ENCODE measurements at regions not wholly inside any gene's neighbourhood (a gene's known extent, or its start where the extent isn't known, plus 50 kb on each side); places are given as distances from the start of the nearest gene placed in this dataset.

GRCh38 chr7:25369786-25370185, 141.5 kb upstream of the NPVF start:
- Histone ChIP-seq H2AFZ (no peak overlapping the region), H3K4me1 (no peaks in the 10 kb centered on the region), H3K36me3 (ENCODE audit: control insufficient read depth, insufficient read depth, low read length) (no peaks in the 10 kb centered on the region), H3K4me3 (ENCODE audit: low read depth, low read length) (no peak overlapping the region), H3K4me2 (ENCODE audit: low read length) (no peak overlapping the region), H3K27me3 (ENCODE audit: control insufficient read depth, insufficient read depth, low read length) (no peaks in the 10 kb centered on the region), H3K27ac (no peak overlapping the region), H3K79me2 (no peaks in the 10 kb centered on the region), H3K9ac (no peak overlapping the region), H3K9me3 (ENCODE audit: control insufficient read depth, low read length) (no peaks in the 10 kb centered on the region)
- TF ChIP-seq, protein P1, sequence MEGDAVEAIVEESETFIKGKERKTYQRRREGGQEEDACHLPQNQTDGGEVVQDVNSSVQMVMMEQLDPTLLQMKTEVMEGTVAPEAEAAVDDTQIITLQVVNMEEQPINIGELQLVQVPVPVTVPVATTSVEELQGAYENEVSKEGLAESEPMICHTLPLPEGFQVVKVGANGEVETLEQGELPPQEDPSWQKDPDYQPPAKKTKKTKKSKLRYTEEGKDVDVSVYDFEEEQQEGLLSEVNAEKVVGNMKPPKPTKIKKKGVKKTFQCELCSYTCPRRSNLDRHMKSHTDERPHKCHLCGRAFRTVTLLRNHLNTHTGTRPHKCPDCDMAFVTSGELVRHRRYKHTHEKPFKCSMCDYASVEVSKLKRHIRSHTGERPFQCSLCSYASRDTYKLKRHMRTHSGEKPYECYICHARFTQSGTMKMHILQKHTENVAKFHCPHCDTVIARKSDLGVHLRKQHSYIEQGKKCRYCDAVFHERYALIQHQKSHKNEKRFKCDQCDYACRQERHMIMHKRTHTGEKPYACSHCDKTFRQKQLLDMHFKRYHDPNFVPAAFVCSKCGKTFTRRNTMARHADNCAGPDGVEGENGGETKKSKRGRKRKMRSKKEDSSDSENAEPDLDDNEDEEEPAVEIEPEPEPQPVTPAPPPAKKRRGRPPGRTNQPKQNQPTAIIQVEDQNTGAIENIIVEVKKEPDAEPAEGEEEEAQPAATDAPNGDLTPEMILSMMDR (IDR thresholded peaks at IDR 0.05), result no peak

GRCh38 chr7:25371972-25372371, 143.7 kb upstream of the NPVF start:
- H3K4me2 ChIP-seq (ENCODE audit: low read length), result no peak overlapping the region

DNA sequence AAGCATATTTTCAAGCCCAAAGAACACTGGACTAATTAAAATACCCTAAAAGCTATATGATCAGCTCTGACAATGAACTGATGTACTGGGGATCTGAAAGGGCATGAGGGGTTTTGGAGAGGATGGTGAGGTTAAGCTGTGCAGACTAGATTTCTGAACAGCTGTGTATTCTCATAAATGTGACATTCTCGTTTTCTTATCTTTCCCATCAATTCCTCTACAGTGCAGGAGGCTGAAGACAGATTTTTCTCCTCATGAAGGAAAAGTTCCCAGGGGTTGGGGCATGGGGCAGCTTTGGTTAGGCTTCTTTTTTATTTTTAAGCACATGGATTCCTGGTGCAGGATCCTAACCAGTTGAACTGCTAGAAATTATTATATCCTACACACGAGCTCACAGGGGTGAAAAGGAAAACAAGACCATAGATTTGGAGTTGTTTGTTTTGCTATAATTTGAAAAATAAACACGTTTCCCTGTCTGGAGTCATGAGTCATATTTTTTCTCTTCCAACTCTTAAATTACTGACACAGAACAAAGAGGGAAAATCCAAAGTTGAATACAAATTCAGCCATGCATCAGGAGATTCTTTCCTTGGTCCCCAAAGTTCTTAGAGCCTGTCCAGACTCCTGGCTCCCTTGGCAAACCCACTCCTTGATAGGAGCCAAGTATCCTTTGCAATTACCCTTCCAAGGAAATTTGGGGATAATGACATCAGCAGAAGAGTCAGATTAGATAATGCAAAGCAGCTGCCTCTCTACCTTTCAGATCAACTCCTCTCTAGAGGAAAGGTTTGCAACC, 147.7 kb upstream of the NPVF start:
- Histone ChIP-seq H3K79me2 (no peaks in the 10 kb centered on the region), H2AFZ (no peak overlapping the region), H3K27ac (no peak overlapping the region), H3K4me2 (ENCODE audit: low read length) (no peak overlapping the region), H3K4me1 (no peaks in the 10 kb centered on the region), H3K36me3 (ENCODE audit: control insufficient read depth, insufficient read depth, low read length) (no peaks in the 10 kb centered on the region), H3K9ac (no peak overlapping the region), H3K9me3 (ENCODE audit: control insufficient read depth, low read length) (no peaks in the 10 kb centered on the region), H3K4me3 (ENCODE audit: low read depth, low read length) (no peak overlapping the region), H3K27me3 (ENCODE audit: control insufficient read depth, insufficient read depth, low read length) (no peaks in the 10 kb centered on the region)
- TF ChIP-seq, protein P1 (IDR thresholded peaks at IDR 0.05), result no peak

More at GRCh38 chr7:25371972-25372371, 143.7 kb upstream of the NPVF start:
- no peaks in the 10 kb centered on the region for H3K9me3 ChIP-seq (ENCODE audit: control insufficient read depth, low read length)
- H2AFZ ChIP-seq, result no peak overlapping the region
- H3K9ac ChIP-seq, result no peak overlapping the region
- H3K27me3 ChIP-seq (ENCODE audit: control insufficient read depth, insufficient read depth, low read length), result no peaks in the 10 kb centered on the region
- H3K36me3 ChIP-seq (ENCODE audit: control insufficient read depth, insufficient read depth, low read length), result no peaks in the 10 kb centered on the region
- TF ChIP-seq, protein P1 (IDR thresholded peaks at IDR 0.05), result no peak
- H3K4me3 ChIP-seq (ENCODE audit: low read depth, low read length), result no peak overlapping the region
- no peaks in the 10 kb centered on the region for H3K4me1 ChIP-seq
- no peak overlapping the region for H3K27ac ChIP-seq
- no peaks in the 10 kb centered on the region for H3K79me2 ChIP-seq

DNA sequence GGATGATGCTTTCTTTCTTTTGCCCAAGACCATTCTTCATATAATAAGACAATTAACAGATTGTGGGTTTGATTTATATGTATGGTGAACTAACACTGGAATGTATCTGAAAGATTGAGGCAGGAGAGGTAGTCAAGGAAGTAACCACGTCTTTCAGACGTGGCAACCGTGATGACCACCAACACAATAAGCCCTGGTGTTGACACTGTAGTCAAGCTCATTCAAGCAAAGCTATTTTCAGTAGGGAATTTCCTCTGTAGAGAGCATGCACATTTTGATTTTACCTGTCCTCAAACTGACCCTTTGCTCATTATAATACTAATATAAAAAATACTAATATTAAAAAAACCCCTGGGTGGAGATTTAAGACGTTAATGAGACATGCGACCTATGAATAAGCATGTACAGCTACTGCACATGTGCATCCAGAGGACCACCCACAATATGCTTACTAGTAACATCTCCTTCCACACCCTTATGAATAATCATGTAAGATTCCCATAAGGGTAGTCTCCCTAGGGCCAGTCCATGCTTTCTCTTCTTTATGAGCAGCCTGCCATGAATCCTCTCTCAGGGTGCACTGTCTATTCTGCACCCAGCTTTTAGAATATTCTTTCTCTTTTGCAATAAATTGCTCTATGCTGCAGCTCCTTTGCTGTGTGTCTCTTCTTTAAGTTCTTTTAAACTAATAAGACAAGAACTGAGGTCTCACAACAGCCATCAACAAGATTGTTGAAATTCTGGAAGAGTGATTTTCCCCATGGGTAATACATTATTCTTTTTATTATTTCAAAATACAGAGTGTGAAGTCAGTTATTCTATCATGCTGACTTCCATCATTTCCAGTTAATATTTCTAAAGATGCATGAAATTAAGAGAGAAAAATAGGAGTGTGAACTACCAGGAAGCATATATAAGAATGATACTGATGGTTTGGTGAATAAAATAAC, 151.3 kb upstream of the NPVF start:
- no peak overlapping the region for H3K4me3 ChIP-seq (ENCODE audit: low read depth, low read length)
- H3K79me2 ChIP-seq, result no peaks in the 10 kb centered on the region
- no peak overlapping the region for H3K9ac ChIP-seq
- H3K4me2 ChIP-seq (ENCODE audit: low read length), result no peak overlapping the region
- H3K9me3 ChIP-seq (ENCODE audit: control insufficient read depth, low read length), result no peaks in the 10 kb centered on the region
- no peaks in the 10 kb centered on the region for H3K4me1 ChIP-seq
- no peak overlapping the region for H2AFZ ChIP-seq
- no peaks in the 10 kb centered on the region for H3K27me3 ChIP-seq (ENCODE audit: control insufficient read depth, insufficient read depth, low read length)
- H3K36me3 ChIP-seq (ENCODE audit: control insufficient read depth, insufficient read depth, low read length), result no peaks in the 10 kb centered on the region
- TF ChIP-seq, protein P1 (IDR thresholded peaks at IDR 0.05), result no peak
- H3K27ac ChIP-seq, result no peak overlapping the region
